NCI-H1048 (cell line): ENCODE measurements at regions not wholly inside any gene's neighbourhood (a gene's known extent, or its start where the extent isn't known, plus 50 kb on each side); places are given as distances from the start of the nearest gene placed in this dataset.

ENCODE experiments used
- DNase-seq: peaks from one replicate; lab custom pipeline; 2025; lab: John Stamatoyannopoulos, UW

DNA sequence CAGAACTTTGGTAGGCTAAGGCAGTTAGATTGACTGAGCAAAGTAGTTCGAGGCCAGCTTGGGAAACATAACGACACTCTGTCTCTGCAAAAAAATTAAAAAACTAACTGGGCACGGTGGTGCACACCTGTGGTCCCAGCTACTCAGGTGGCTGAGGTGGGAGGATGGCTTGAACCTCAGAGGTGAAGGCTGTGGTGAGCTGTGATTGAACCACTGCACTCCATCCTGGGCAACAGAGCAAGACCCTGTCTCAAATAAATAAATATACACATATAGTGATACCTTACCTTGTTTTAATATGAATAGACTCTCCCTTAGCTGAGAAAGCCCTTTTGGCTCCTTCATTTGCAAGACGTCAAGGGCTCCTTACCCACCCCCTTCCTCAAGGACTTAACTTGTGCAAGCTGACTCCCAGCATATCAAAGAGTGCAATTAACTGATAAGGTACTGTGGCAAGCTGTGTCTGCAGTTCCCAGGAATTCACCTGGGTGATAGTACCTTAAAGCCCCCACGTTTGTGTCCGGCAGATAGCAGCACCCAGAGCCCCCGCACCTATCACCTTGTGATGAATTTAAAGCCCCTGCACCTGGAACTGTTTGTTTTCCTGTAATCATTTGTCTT, 655.6 kb upstream of the GALNTL6 start:
- no peak for DNase-seq

DNA sequence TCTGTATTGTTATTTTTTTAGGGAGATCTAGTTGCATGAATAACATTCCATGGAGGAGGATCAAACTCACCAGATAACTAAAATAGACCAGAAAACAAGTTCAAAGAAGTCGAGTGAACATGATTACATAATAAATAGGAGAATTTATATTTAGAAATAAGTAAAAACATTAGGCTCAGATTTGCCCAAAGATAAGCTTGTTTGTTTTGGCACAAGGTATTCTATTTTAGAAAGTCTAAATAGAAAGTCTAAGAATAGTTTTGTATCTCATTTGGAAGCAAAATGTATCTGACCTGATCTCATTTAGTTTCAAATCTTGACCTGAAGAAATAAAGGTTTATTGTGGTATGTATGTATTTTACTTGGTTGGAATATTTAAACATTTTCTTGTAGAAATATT, 670.6 kb upstream of the GALNTL6 start:
- no peak for DNase-seq

GRCh38 chr4:171142045-171142444, 671.2 kb upstream of the GALNTL6 start:
- no peak for DNase-seq

DNA sequence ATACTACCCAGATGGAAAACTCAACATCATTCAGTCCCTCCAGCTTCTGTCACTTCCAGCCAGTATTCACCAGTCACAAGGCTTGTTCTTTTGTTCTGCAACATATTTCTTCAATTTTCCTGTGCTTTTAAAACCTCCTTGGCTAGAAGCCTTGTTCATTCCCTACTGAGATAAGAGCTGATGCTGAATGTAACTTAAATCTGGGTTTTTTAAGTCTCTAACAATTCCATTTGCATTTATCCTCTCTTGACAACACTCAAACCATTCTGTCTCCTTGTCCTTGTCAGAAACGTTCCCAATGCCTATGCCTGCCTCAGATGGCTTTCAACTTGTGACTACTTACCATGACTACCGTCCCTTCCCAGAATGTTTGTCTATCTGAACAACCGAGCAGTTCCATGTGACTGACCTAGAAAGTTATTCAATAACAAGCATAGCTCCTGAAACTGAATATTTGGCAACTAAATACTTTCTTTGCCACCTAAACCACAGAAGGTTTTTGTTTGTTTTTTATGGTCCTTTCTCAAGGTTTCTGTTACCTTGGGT, 682.9 kb upstream of the GALNTL6 start:
- no peak for DNase-seq

GRCh38 chr4:171118091-171118490, 695.1 kb upstream of the GALNTL6 start:
- DNase-seq, result no peak

DNA sequence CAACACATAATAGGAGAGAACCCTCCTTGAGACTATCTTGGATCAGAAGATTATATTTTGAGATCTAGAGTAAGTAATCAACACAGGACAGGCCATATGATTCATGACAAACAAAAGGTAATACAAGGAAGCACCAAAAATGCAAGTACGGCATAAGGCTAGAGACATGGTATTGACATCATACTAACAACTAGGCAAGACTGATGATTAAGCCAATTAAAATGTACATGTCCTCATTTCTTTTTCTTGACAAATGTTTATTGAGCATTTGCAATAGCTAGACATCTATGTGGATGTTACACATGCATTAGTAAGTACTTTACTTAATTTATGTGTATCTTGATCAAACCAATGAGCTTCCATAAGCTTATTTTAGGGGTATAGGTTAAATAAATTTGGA, 695.7 kb upstream of the GALNTL6 start:
- DNase-seq, result no peak

DNA sequence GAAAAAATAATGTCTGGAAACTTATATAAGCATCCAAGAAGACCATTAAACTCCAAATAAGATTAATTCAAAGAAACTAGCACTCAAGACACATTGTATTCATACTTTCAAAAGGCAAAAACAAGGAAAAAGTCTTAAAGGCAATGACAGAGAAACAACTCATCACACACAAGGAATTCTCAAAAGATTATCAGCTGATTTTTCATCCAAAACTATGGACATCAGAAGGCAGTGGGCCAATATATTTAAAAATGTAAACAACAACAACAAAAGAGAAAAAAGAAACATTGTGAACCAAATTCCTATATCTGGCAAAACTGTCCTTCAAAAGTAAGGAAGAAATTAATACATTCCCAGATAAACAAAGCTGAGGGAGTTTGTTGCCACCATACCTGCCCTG, 711.4 kb upstream of the GALNTL6 start:
- DNase-seq, result no peak

DNA sequence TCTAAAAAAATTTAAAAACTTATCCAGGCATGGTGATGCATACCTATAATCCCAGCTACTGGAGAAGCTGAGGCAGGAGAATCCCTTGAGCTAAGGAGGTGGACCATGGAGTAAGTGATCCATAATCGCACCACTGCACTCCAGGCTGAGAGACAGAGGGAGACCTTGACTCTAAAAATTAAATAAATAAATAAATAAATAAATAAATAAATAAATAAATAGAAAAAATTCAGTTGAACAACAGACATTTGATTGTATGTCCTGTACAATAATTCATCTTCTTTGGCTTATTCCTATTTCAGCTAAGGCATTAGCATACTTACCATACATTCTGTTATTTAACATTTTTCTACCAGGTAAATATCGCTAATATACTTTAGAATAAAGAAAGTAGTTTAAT, 726.1 kb upstream of the GALNTL6 start:
- DNase-seq, result no peak

DNA sequence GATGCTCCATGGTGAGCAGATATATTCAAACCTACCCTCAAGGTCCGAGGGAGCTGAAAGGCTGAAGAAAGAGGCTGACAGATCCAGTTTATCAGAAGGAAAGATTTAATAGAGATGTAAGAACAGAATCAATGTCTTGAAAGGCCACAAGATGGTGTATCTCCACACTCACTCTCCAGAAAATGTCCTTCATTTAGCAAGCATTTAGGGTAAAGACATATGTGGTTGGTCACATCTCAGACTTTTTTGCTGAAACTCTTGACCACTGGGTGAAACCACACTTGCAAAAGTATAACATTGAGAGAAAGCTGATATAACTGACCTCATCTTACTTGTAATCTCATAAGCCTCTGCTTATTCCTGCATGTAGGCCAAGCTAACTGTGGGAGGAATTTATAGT, 745.8 kb upstream of the GALNTL6 start:
- no peak for DNase-seq

GRCh38 chr4:171049380-171049779, 763.8 kb upstream of the GALNTL6 start:
- no peak for DNase-seq

- DNase-seq, result no peak
These were observed 770.1 kb upstream of the GALNTL6 start for GRCh38 chr4:171042989-171043524.

DNA sequence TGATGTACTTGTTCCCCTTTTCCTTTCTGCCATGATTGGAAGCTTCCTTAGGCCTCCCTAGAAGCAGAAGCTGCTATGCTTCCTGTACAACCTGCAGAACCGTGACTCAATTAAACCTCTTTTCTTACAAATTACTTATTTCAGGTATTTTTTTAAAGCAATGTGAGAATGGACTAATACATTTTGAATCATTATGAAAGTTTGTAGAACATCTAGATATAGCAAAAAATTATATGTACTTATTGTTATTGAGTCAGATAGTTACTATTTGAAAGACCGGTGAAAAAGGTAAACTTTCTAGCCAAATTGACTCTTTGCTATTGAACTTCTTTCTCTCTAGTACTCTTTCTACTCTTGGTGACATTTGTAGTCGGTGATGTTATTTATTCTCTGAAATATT, 777.3 kb upstream of the GALNTL6 start:
- DNase-seq, result no peak

- DNase-seq, result no peak
These were observed 781.9 kb upstream of the GALNTL6 start for GRCh38 chr4:171031338-171031737.

GRCh38 chr4:171025776-171026175, 787.4 kb upstream of the GALNTL6 start:
- DNase-seq, result no peak

DNA sequence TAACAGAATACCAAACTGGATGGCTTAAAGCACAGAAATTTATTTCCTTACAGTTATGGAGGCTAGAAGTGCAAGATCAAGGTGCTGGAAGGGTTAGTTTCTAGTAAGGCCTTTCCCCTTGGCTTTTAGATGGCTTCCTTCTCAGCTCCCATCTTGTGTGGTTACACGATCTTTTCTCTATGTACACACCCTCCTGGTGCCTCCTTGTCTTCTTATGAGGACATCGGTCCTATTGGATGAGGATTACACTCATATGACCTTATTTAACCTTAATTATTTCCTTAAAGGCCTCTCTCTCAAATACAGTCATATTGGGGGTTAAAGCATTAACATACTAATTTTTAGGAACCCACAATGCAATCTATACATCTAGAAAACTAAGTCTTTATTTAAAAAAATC, 787.9 kb upstream of the GALNTL6 start:
- DNase-seq, result no peak

- DNase-seq, result no peak
These were observed 788.4 kb upstream of the GALNTL6 start for GRCh38 chr4:171024720-171025303.

GRCh38 chr4:171022824-171023230, 790.4 kb upstream of the GALNTL6 start:
- no peak for DNase-seq

- DNase-seq, result no peak
These were observed 795.6 kb upstream of the GALNTL6 start for GRCh38 chr4:171017593-171017992.

DNA sequence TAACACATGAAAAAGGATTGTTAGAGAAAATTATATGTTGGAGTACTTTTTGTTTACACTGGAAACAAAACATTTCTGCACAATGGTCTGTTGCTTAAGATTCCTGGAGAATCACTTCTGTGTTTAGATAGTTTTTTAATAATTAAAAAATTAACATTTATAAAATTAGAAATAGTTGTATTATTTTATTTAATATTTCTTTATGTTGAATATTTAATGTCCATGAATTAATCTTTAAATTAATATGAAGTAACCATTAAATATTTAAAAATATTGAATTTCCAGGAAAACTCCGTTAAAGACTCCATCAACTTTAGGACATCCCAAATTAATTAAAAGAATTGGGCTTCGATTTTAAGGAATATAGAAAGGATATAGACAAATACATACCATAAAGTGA, 797.1 kb upstream of the GALNTL6 start:
- DNase-seq, result no peak

DNA sequence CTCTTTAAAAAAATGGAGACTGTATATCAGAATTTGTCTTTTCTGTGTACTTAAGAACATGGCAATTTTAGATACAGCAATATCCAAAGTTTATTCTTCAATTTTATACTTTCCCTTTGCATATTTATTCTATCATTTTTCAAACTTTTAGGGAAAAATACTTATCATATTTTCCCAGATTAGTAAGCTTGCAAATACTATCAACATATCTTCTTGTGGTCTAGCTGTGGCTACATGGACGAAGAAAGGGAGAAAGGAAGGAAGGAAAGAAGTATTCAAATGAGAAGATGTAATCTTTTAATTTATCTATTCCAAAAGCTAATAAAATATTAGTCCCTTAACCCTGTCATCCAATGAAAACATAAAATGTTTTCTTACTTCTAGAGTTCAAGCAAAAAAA, 797.8 kb upstream of the GALNTL6 start:
- no peak for DNase-seq

- no peak for DNase-seq
These were observed 805.4 kb upstream of the GALNTL6 start for GRCh38 chr4:171007618-171008390.

- DNase-seq, result no peak
These were observed 811.0 kb upstream of the GALNTL6 start for GRCh38 chr4:171002246-171002645.

GRCh38 chr4:170990989-170991589, 822.1 kb upstream of the GALNTL6 start:
- DNase-seq, result peak; percentile 0
